GM12878 (cell line): ENCODE measurements at regions not wholly inside any gene's neighbourhood (a gene's known extent, or its start where the extent isn't known, plus 50 kb on each side); places are given as distances from the start of the nearest gene placed in this dataset.

Experiments used
- ATAC-seq: fragments of 200-7000 bp; cut with Tn5 transposase; 3 replicates; pipeline ENCODE4 v1.9.1; 2020; ENCODE audit warnings: mild to moderate bottlenecking, moderate library complexity
- BruUV-seq: library from RNA; stranded (reverse); fragments of 400-500 nt; replicated peaks from 2 replicates; lab custom pipeline; 2021; lab: Mats Ljungman, UMichigan
- CTCF ChIA-PET: fragments of 300-600 bp; sonication (Branson Sonifier 250); formaldehyde crosslinking; extraction: SDS; loops from one replicate; lab custom pipeline; 2021; ENCODE audit warnings: inconsistent platforms; lab: Yijun Ruan, JAX
- POLR2A ChIA-PET: fragments of 350-600 bp; formaldehyde crosslinking; extraction: SDS; loops from one replicate; lab custom pipeline; 2021; ENCODE audit warnings: inconsistent platforms; lab: Charles Lee
- RAD21 ChIA-PET: fragments of 300-600 bp; sonication (Branson Sonifier 250); formaldehyde crosslinking; loops from one replicate; lab custom pipeline; 2023; ENCODE audit warnings: antibody characterized with exemption; ENCODE audit not compliant: unreplicated experiment; lab: Charles Lee
- SMC1A ChIA-PET: fragments of 300-600 bp; sonication (Branson Sonifier 250); formaldehyde crosslinking; loops from one replicate; lab custom pipeline; 2023; ENCODE audit not compliant: unreplicated experiment, uncharacterized antibody; lab: Charles Lee
- DNase-seq: peaks from one replicate; pipeline ENCODE4 v3.0.0-alpha.2; 2011; ENCODE audit warnings: low read depth, low spot score
- FAIRE-seq: peaks from 3 replicates; lab custom pipeline; 2011; peaks lifted over from hg19 to GRCh38; lab: Jason Lieb, UNC
- H2AFZ ChIP-seq: 2 replicates; pipeline ENCODE4 v1.6.0; 2011; ENCODE audit warnings: low read depth, low read length, control low read depth; ENCODE audit not compliant: control insufficient read depth
- H3K27ac ChIP-seq: 2 replicates; pipeline ENCODE4 v1.5.1; 2011; ENCODE audit warnings: control low read depth; ENCODE audit not compliant: control insufficient read depth, insufficient read depth
- H3K27me3 ChIP-seq, 2 experiments: replicated peaks in 1 of 2; 2 replicates each; pipeline versions ENCODE4 v1.6.0 to v1.6.1; 2011; ENCODE audit warnings: low read length in 1 of 2; ENCODE audit not compliant: control insufficient read depth in 2 of 2, insufficient read depth in 2 of 2
- H3K36me3 ChIP-seq, 2 experiments: 2 replicates each; pipeline ENCODE4 v1.5.1; 2011; ENCODE audit warnings: low read length in 1 of 2; ENCODE audit not compliant: control insufficient read depth in 2 of 2, insufficient read depth in 2 of 2
- H3K4me1 ChIP-seq: 2 replicates; pipeline ENCODE4 v1.6.1; 2011; ENCODE audit warnings: mild to moderate bottlenecking, low read length, moderate library complexity, mixed read lengths; ENCODE audit not compliant: control insufficient read depth, insufficient read depth
- H3K4me2 ChIP-seq: 2 replicates; pipeline ENCODE4 v1.6.0; 2011; ENCODE audit warnings: control low read depth; ENCODE audit not compliant: control insufficient read depth, insufficient read depth
- H3K4me3 ChIP-seq: fragments of 200-600 bp; sonication (generic); 2 replicates; pipeline ENCODE4 v1.5.1; 2016
- H3K79me2 ChIP-seq: 2 replicates; pipeline ENCODE4 v1.6.0; 2011; ENCODE audit warnings: low read length; ENCODE audit not compliant: control insufficient read depth, insufficient read depth
- H3K9ac ChIP-seq: 2 replicates; pipeline ENCODE4 v1.8.0; 2011; ENCODE audit warnings: low read length, control low read depth, mixed read lengths; ENCODE audit not compliant: control insufficient read depth, insufficient read depth
- H3K9me3 ChIP-seq: replicated peaks from 3 replicates; pipeline ENCODE4 v1.5.1; 2011; ENCODE audit warnings: mild to moderate bottlenecking, low read length; ENCODE audit not compliant: control insufficient read depth, insufficient read depth
- H4K20me1 ChIP-seq: 2 replicates; pipeline ENCODE4 v1.6.0; 2011; ENCODE audit not compliant: control insufficient read depth, insufficient read depth
- RAD21 ChIP-seq: IDR thresholded peaks from 2 replicates; pipeline ENCODE4 v1.6.1; 2011; ENCODE audit warnings: mild to moderate bottlenecking, low read depth, low read length, moderate library complexity; ENCODE audit not compliant: insufficient read depth
- SIN3A ChIP-seq: IDR thresholded peaks from 2 replicates; pipeline ENCODE4 v1.6.1; 2012; ENCODE audit warnings: low read depth, low read length, improper control_type of control experiment
- WGBS: methylation state at CpG from one replicate; pipeline ENCODE4 v1.1.6; 2016; ENCODE audit warnings: low lambda C conversion rate; ENCODE audit not compliant: insufficient replicate concordance, insufficient coverage; ENCODE audit errors: missing lambda C conversion rate; 5-methylcytosine and 5-hydroxymethylcytosine counted together
- in situ Hi-C: fragments of 300-500 bp; cut with MboI; formaldehyde crosslinking; loops from 9 replicates; pipeline ENCODE4 v1.14.3; 2018; ENCODE audit warnings: mixed read lengths
- intact Hi-C: fragments of 100-400 bp; cut with micrococcal nuclease; formaldehyde crosslinking; loops from one replicate; pipeline ENCODE4 v1.14.2; 2022; ENCODE audit not compliant: unreplicated experiment
- TF ChIP-seq, protein P1 (sequence below), 3 experiments: IDR thresholded peaks in 2 of 3; conservative IDR thresholded peaks in 1 of 3; 2 replicates each; pipeline ENCODE4 v1.5.1; 2011; ENCODE audit warnings: low read depth in 3 of 3, low read length in 3 of 3, mild to moderate bottlenecking in 3 of 3, control low read depth in 2 of 3, moderate library complexity in 2 of 3, inconsistent platforms in 1 of 3, mixed read lengths in 1 of 3; ENCODE audit not compliant: control insufficient read depth in 2 of 3, insufficient read depth in 1 of 3; ENCODE audit errors: extremely low read depth in 1 of 3

DNA sequence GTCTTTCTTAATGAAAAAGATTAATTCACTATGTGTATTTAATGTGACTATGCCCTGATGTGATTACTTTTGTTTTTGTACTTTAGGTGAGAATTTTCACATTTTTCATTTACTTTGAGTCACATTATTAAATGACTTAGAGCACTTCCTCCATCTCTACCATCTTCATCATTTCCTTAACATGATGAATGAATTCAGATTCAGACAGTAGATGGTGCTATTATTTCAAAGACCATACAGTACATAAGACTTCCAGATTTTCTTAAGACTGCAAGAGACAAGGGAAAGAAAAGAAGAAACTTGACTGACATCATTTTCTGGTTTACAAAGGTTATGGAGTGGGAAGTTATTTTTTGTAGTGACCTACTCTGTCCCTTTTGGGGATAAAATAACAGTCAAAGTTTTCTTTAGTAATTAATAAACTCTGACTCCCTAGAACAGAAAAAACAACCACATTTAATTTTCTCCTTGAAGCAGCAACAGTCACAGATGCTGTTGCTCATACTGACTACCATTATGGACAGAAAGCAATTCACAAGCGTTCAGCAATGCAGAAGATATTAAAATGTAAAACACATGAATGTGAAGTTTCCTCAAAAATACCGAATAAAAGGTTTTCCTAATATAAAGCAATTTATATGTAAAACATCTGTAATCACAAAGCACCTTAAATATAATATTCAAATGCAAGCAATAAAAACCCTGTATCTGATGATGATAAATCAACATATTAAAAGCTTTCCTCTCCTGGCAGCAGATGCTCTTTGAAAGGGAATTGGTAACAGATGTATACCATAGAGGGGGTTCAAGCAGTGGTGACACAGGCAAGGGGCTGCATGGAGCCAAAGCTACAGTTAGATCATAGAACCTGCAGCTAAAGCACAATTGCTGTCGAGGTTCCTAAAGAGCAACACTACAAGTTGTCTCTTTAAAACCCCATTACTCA, 1010.9 kb upstream of the NXPH2 start:
- Histone ChIP-seq H3K27me3 (no peaks in the 10 kb centered on the region), H3K36me3 (no peaks in the 10 kb centered on the region), H4K20me1 (no peaks in the 10 kb centered on the region), H3K9ac (no peak overlapping the region), H2AFZ (no peak overlapping the region), H3K4me3 (no peak overlapping the region), H3K4me2 (no peak overlapping the region), H3K79me2 (no peaks in the 10 kb centered on the region), H3K9me3 (no peaks in the 10 kb centered on the region), H3K4me1 (no peaks in the 10 kb centered on the region), H3K27ac (no peak overlapping the region)
- ChIA-PET POLR2A (no interaction called here), SMC1A (interaction anchor here (1.0 kb wide), 1 partner anchor 47 kb away, joined by 3 read pairs; no protein-coding TSS in a partner anchor), RAD21 (no interaction called here), CTCF (no interaction called here)
- in situ Hi-C loops (no loop called here), intact Hi-C loops (loop anchor here (5.0 to 10.0 kb wide), 2 partner anchors 1071 to 1764 kb away; no protein-coding TSS in a partner anchor)
- ATAC-seq (peak; percentile 62), FAIRE-seq (peak; percentile 89), DNase-seq (no peak)
- BruUV-seq, result no TSS peak
- peak; percentile 38; the same call in 1 of the 2 replicates for TF ChIP-seq RAD21
- TF ChIP-seq, protein P1, sequence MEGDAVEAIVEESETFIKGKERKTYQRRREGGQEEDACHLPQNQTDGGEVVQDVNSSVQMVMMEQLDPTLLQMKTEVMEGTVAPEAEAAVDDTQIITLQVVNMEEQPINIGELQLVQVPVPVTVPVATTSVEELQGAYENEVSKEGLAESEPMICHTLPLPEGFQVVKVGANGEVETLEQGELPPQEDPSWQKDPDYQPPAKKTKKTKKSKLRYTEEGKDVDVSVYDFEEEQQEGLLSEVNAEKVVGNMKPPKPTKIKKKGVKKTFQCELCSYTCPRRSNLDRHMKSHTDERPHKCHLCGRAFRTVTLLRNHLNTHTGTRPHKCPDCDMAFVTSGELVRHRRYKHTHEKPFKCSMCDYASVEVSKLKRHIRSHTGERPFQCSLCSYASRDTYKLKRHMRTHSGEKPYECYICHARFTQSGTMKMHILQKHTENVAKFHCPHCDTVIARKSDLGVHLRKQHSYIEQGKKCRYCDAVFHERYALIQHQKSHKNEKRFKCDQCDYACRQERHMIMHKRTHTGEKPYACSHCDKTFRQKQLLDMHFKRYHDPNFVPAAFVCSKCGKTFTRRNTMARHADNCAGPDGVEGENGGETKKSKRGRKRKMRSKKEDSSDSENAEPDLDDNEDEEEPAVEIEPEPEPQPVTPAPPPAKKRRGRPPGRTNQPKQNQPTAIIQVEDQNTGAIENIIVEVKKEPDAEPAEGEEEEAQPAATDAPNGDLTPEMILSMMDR (IDR thresholded peaks at IDR 0.05 in 2 of 3, conservative IDR thresholded peaks at IDR 0.05 in 1 of 3; ENCODE audit: control insufficient read depth in 2 of 3, extremely low read depth in 1 of 3, insufficient read depth in 1 of 3, low read depth in 3 of 3, low read length in 3 of 3), result peak in 2 of 3 experiments; percentile 16 to 42; a peak in 1 of 6 replicates
- TF ChIP-seq SIN3A, result no peak
- WGBS, result 2% methylated on average over 3 of the region's 3 CpGs
